ENCODE measurements at regions not wholly inside any gene's neighbourhood (a gene's known extent, or its start where the extent isn't known, plus 50 kb on each side); places are given as distances from the start of the nearest gene placed in this dataset.

DNA sequence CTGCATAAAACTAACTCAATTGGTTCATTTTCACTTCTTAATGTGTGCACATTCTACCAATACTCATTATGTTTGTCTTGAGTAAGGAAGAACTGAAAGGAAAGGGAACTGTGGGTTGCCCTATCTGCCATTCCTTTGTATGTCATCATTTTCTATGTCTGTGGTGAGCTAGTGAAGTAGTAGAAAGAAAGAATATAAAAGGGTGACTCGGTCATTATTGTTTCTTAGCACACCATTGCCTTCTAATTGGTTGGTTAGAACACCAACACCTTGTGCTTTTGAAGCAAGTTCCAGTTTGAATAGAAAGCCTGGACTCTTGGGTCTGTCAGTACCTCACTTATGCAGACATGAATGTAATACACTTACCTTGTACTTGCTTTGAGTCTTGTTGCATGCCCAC, 64.3 kb upstream of the MDFIC start:
- WGBS = 94% methylated on average over 1 of the region's 1 CpG
- Histone ChIP-seq H3K4me3 (ENCODE audit: low read length) (no peak overlapping the region), H3K9me3 (ENCODE audit: insufficient read depth, low read depth, low read length) (no peaks in the 10 kb centered on the region), H3K4me1 (ENCODE audit: insufficient read depth, low read length) (peaks cover 25% of the 10 kb centered on the region), H3K36me3 (ENCODE audit: insufficient read depth, low read length) (no peaks in the 10 kb centered on the region), H3K27me3 (ENCODE audit: insufficient read depth, low read length) (no peaks in the 10 kb centered on the region), H3K27ac (ENCODE audit: low read depth, low read length) (no peak overlapping the region), H3K9ac (ENCODE audit: low read depth, low read length) (no peak overlapping the region)

DNA sequence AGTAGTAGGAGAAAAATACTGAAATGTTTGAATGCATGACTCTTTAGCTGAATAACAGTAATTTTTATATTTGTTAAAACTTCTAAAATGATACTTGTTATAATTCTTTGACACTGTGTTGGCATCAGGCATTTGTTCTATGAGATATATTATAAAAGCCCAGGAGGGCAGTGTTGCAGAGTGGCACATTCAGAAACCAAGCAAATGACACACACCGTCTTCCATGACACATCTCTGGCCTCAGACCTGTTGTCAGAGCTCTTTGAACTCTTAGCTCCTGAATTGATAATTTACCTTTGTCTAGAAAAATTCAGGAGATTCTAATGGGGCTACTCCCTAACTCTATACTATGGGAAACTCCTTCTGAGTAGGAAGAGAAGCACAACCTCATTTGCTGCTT, 62.4 kb upstream of the MDFIC start:
- WGBS = 100% methylated on average over 1 of the region's 1 CpG
- H3K4me1 ChIP-seq (ENCODE audit: insufficient read depth, low read length) = peaks cover 23% of the 10 kb centered on the region

DNA sequence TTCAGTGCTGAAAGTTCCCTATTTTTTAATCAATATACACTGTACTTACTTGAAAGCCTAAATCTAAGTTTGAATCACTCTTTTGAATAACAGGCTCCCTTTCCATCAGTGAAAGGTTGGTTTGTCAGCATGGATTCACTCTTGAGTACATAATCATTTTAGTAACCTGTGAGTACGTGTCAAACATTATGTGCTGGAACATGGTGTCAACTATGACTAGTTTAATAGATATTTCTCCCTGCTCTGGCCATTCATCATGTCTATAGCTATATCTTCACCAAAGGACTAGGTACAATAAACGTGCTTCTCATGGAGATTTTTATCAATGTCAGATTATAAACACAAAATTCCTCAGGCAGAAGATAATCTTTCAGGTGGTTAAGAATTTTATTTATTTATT, 61.7 kb upstream of the MDFIC start:
- H3K27me3 ChIP-seq (ENCODE audit: insufficient read depth, low read length) = no peaks in the 10 kb centered on the region
- H3K27ac ChIP-seq (ENCODE audit: low read depth, low read length) = no peak overlapping the region
- no peaks in the 10 kb centered on the region for H3K9me3 ChIP-seq (ENCODE audit: insufficient read depth, low read depth, low read length)
- 88% methylated on average over 2 of the region's 2 CpGs for WGBS
- peaks cover 19% of the 10 kb centered on the region for H3K4me1 ChIP-seq (ENCODE audit: insufficient read depth, low read length)
- no peaks in the 10 kb centered on the region for H3K36me3 ChIP-seq (ENCODE audit: insufficient read depth, low read length)
- no peak overlapping the region for H3K4me3 ChIP-seq (ENCODE audit: low read length)
- no peak overlapping the region for H3K9ac ChIP-seq (ENCODE audit: low read depth, low read length)

More for the DNA sequence above, 62.4 kb upstream of the MDFIC start:
- Histone ChIP-seq H3K27me3 (ENCODE audit: insufficient read depth, low read length) (no peaks in the 10 kb centered on the region), H3K4me3 (ENCODE audit: low read length) (no peak overlapping the region), H3K27ac (ENCODE audit: low read depth, low read length) (no peak overlapping the region), H3K9me3 (ENCODE audit: insufficient read depth, low read depth, low read length) (no peaks in the 10 kb centered on the region), H3K36me3 (ENCODE audit: insufficient read depth, low read length) (no peaks in the 10 kb centered on the region), H3K9ac (ENCODE audit: low read depth, low read length) (no peak overlapping the region)

DNA sequence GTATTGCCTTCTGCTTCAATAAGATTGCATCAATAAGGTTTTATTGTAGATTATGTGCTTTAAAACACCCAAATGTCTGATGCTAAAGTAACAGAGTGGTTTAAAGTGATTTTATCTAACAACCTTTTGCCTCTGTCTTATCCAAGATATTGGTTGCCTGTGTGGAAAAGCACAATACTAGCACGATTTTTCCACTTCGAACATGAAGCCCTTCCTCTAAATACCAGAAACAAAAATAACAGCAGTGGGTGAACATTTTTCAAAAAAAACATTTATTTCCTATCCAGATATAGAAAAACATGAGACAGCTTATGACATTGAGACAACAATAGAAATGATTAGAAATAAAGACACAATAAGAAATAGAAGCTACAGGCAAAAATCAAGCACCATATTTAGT, 59.5 kb upstream of the MDFIC start:
- no peak overlapping the region for H3K27ac ChIP-seq (ENCODE audit: low read depth, low read length)
- 94% methylated on average over 2 of the region's 2 CpGs for WGBS
- peaks cover 3% of the 10 kb centered on the region; the same call in 1 of the 2 replicates for H3K4me1 ChIP-seq (ENCODE audit: insufficient read depth, low read length)
- no peak overlapping the region for H3K9ac ChIP-seq (ENCODE audit: low read depth, low read length)
- H3K4me3 ChIP-seq (ENCODE audit: low read length) = no peak overlapping the region
- H3K27me3 ChIP-seq (ENCODE audit: insufficient read depth, low read length) = no peaks in the 10 kb centered on the region
- H3K9me3 ChIP-seq (ENCODE audit: insufficient read depth, low read depth, low read length) = no peaks in the 10 kb centered on the region
- no peaks in the 10 kb centered on the region for H3K36me3 ChIP-seq (ENCODE audit: insufficient read depth, low read length)

DNA sequence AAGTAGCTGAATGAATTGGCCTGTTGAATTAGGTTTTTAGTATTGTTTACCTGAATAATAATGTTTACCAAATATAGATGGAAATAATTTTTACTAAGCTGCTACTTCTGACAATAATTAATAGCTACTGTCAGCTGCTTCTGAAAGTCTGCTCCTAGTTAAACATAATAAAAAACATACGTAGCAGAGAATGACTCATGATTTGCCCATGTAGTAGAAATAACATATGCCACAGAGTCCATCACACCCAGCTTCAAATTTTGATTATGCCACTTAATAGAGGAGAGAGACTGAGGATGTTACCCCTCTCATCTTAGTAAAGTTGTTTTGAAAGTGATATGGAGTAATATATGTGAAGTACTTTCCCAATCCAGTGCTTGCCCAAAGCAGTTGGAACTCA, 57.6 kb upstream of the MDFIC start:
- Histone ChIP-seq H3K4me1 (ENCODE audit: insufficient read depth, low read length) (no peaks in the 10 kb centered on the region), H3K4me3 (ENCODE audit: low read length) (no peak overlapping the region)
- 100% methylated on average over 1 of the region's 1 CpG for WGBS

DNA sequence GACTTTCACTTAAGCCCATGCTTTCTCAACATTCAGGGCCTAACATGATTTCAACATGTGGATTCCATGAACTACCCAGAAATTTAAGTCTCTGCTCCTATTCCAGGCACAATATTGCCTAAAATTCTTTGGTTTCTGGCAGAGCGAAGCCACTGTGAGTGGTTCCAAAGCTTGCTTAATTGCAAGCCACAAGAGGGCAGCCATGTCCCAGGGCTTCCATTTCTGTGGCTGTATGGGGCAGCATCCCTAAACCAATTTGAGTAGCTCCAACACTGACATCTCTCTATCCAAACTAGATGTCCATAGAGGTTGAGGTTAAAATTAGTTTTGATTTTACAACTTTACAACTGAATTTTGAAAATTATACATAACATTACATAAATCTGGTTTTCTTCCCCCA, 56.3 kb upstream of the MDFIC start:
- H3K27me3 ChIP-seq (ENCODE audit: insufficient read depth, low read length) = no peaks in the 10 kb centered on the region
- no peak overlapping the region for H3K9ac ChIP-seq (ENCODE audit: low read depth, low read length)
- 81% methylated on average over 1 of the region's 1 CpG for WGBS
- no peak overlapping the region for H3K27ac ChIP-seq (ENCODE audit: low read depth, low read length)
- H3K36me3 ChIP-seq (ENCODE audit: insufficient read depth, low read length) = no peaks in the 10 kb centered on the region
- no peak overlapping the region for H3K4me3 ChIP-seq (ENCODE audit: low read length)
- H3K4me1 ChIP-seq (ENCODE audit: insufficient read depth, low read length) = no peaks in the 10 kb centered on the region
- H3K9me3 ChIP-seq (ENCODE audit: insufficient read depth, low read depth, low read length) = no peaks in the 10 kb centered on the region

More for the DNA sequence above, 57.6 kb upstream of the MDFIC start:
- H3K9me3 ChIP-seq (ENCODE audit: insufficient read depth, low read depth, low read length) = no peaks in the 10 kb centered on the region
- H3K27me3 ChIP-seq (ENCODE audit: insufficient read depth, low read length) = no peaks in the 10 kb centered on the region
- no peak overlapping the region for H3K27ac ChIP-seq (ENCODE audit: low read depth, low read length)
- H3K36me3 ChIP-seq (ENCODE audit: insufficient read depth, low read length) = no peaks in the 10 kb centered on the region
- H3K9ac ChIP-seq (ENCODE audit: low read depth, low read length) = no peak overlapping the region
